Mesothelial cell of epicardium (in vitro differentiated cells): ENCODE measurements at regions not wholly inside any gene's neighbourhood (a gene's known extent, or its start where the extent isn't known, plus 50 kb on each side); places are given as distances from the start of the nearest gene placed in this dataset.

Source experiments
- DNase-seq, 2 experiments: peaks; one replicate each; pipeline ENCODE4 v3.0.0; 2021; ENCODE audit warnings: low spot score in 2 of 2; ENCODE audit not compliant: unreplicated experiment in 2 of 2
- H3K27ac Mint-ChIP-seq: 2 replicates; pipeline ENCODE4 v1.8.0; 2021; ENCODE audit warnings: mixed read lengths
- H3K27me3 Mint-ChIP-seq: 2 replicates; pipeline ENCODE4 v1.8.0; 2021; ENCODE audit warnings: low read depth, mixed read lengths
- H3K36me3 Mint-ChIP-seq: 2 replicates; pipeline ENCODE4 v1.8.0; 2021; ENCODE audit warnings: mixed read lengths
- H3K4me1 Mint-ChIP-seq: 2 replicates; pipeline ENCODE4 v1.8.0; 2021; ENCODE audit warnings: mixed read lengths
- H3K4me3 Mint-ChIP-seq: 2 replicates; pipeline ENCODE4 v1.8.0; 2021; ENCODE audit warnings: mild to moderate bottlenecking, moderate library complexity, mixed read lengths
- H3K9me3 Mint-ChIP-seq: 2 replicates; pipeline ENCODE4 v1.8.0; 2021; ENCODE audit warnings: mixed read lengths
- CTCF ChIP-seq: fragments of 200-600 bp; sonication (generic); IDR thresholded peaks from one replicate; pipeline ENCODE4 v1.5.0; 2021; ENCODE audit warnings: antibody characterized with exemption; ENCODE audit not compliant: unreplicated experiment

GRCh38 chr17:14508156-14508555 is 207.3 kb downstream of the HS3ST3B1 start:
- peaks cover 15% of the 10 kb centered on the region for H3K27me3 Mint-ChIP-seq
- no peak for DNase-seq
- H3K4me3 Mint-ChIP-seq, result no peak overlapping the region
- H3K36me3 Mint-ChIP-seq, result no peaks in the 10 kb centered on the region
- no peak for TF ChIP-seq CTCF
- H3K4me1 Mint-ChIP-seq, result no peaks in the 10 kb centered on the region
- no peak overlapping the region for H3K27ac Mint-ChIP-seq
- H3K9me3 Mint-ChIP-seq, result peaks cover 9% of the 10 kb centered on the region

- Mint-ChIP-seq H3K27ac (no peak overlapping the region), H3K4me1 (no peaks in the 10 kb centered on the region), H3K4me3 (no peak overlapping the region), H3K27me3 (peaks cover 21% of the 10 kb centered on the region), H3K9me3 (peaks cover 9% of the 10 kb centered on the region), H3K36me3 (no peaks in the 10 kb centered on the region)
- DNase-seq, result no peak
- TF ChIP-seq CTCF, result no peak
Observed at GRCh38 chr17:14506364-14506763, 205.5 kb downstream of the HS3ST3B1 start.

GRCh38 chr17:14505606-14506005 is 204.7 kb downstream of the HS3ST3B1 start:
- DNase-seq, result no peak
- no peak overlapping the region for H3K4me3 Mint-ChIP-seq
- TF ChIP-seq CTCF, result no peak
- no peaks in the 10 kb centered on the region for H3K36me3 Mint-ChIP-seq
- H3K9me3 Mint-ChIP-seq, result peaks cover 9% of the 10 kb centered on the region
- no peaks in the 10 kb centered on the region for H3K4me1 Mint-ChIP-seq
- H3K27ac Mint-ChIP-seq, result no peak overlapping the region
- peaks cover 21% of the 10 kb centered on the region for H3K27me3 Mint-ChIP-seq

- TF ChIP-seq CTCF, result no peak
- Mint-ChIP-seq H3K9me3 (no peaks in the 10 kb centered on the region), H3K36me3 (no peaks in the 10 kb centered on the region), H3K4me3 (no peak overlapping the region), H3K27ac (no peak overlapping the region), H3K27me3 (peaks cover 26% of the 10 kb centered on the region), H3K4me1 (no peaks in the 10 kb centered on the region)
- DNase-seq, result no peak
Observed at GRCh38 chr17:14499976-14500375, 199.1 kb downstream of the HS3ST3B1 start.

- Mint-ChIP-seq H3K9me3 (peaks cover 6% of the 10 kb centered on the region), H3K4me3 (no peak overlapping the region), H3K36me3 (no peaks in the 10 kb centered on the region), H3K27ac (no peak overlapping the region), H3K4me1 (no peaks in the 10 kb centered on the region), H3K27me3 (peaks cover 28% of the 10 kb centered on the region)
- no peak for TF ChIP-seq CTCF
- no peak for DNase-seq
Observed at GRCh38 chr17:14498812-14499211, 197.9 kb downstream of the HS3ST3B1 start.

- no peak for DNase-seq
- H3K4me3 Mint-ChIP-seq, result no peak overlapping the region
- H3K4me1 Mint-ChIP-seq, result no peaks in the 10 kb centered on the region
- H3K36me3 Mint-ChIP-seq, result no peaks in the 10 kb centered on the region
- peaks cover 6% of the 10 kb centered on the region for H3K9me3 Mint-ChIP-seq
- peaks cover 22% of the 10 kb centered on the region for H3K27me3 Mint-ChIP-seq
- H3K27ac Mint-ChIP-seq, result no peak overlapping the region
- TF ChIP-seq CTCF, result no peak
Observed at GRCh38 chr17:14494161-14494560, 193.3 kb downstream of the HS3ST3B1 start.
